Upper lobe of left lung (tissue), 4 donors: ENCODE measurements at regions not wholly inside any gene's neighbourhood (a gene's known extent, or its start where the extent isn't known, plus 50 kb on each side); places are given as distances from the start of the nearest gene placed in this dataset.

Experiments
- CTCF ChIP-seq, 6 experiments: fragments of 450-650 bp in 4 of 6; fragments of 200-600 bp in 2 of 6; sonication (generic) in 2 of 6; IDR thresholded peaks; one replicate each; pipeline ENCODE4 v1.5.1; 2016 to 2019; ENCODE audit warnings: antibody characterized with exemption in 6 of 6
- POLR2A ChIP-seq, 4 donors: fragments of 450-650 bp; IDR thresholded peaks; one replicate each; pipeline ENCODE4 v1.5.1; 2016 to 2017; ENCODE audit warnings: antibody characterized with exemption in 4 of 4, mild to moderate bottlenecking in 2 of 4
- POLR2AphosphoS5 ChIP-seq, 2 donors: sonication (generic); formaldehyde crosslinking; IDR thresholded peaks; one replicate each; pipeline ENCODE4 v1.5.1; 2017; ENCODE audit warnings: antibody characterized with exemption in 2 of 2

DNA sequence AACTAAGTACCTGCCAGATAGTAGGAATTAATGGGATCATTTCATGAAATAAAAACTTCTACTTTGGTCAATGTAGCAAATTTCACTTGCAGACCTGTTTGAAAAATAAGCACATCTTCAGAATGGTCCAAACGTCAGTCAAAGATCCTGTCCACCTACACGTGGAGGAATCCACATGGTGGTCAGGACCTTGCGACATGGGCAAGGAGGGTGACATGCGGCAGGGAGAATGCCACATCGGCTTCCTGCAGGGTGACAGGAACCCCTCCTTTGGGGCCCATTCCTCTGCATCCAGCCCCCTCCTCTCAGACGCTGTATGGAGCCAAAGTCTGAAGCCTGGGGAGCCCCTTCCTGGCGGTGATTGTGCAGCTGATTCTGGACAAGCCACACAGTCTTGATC lies 95.5 kb upstream of the MGMT start:
- TF ChIP-seq CTCF (IDR thresholded peaks at IDR 0.05) (no peak), POLR2A (IDR thresholded peaks at IDR 0.05) (no peak), POLR2AphosphoS5 (IDR thresholded peaks at IDR 0.05) (no peak)
